ENCODE measurements at regions not wholly inside any gene's neighbourhood (a gene's known extent, or its start where the extent isn't known, plus 50 kb on each side); places are given as distances from the start of the nearest gene placed in this dataset.

GRCh38 chr9:79829566-79830302 is 258.0 kb downstream of the TLE4 start:
- Histone ChIP-seq H3K36me3 (no peaks in the 10 kb centered on the region), H3K27me3 (no peaks in the 10 kb centered on the region), H3K4me1 (no peaks in the 10 kb centered on the region), H3K27ac (no peak overlapping the region), H3K4me3 (no peak overlapping the region), H3K9me3 (peaks cover 0 to 12% (median 0%) of the 10 kb centered on the region in 3 donors)
- TF ChIP-seq POLR2AphosphoS5 (IDR thresholded peaks at IDR 0.05) (no peak), EP300 (IDR thresholded peaks at IDR 0.05) (no peak), CTCF (IDR thresholded peaks at IDR 0.05) (no peak), POLR2A (IDR thresholded peaks at IDR 0.05) (no peak)
- no peak for ATAC-seq
- 90 to 96% methylated on average over 7 of the region's 7 CpGs for whole genome bisulfite sequencing, 2 donors (ENCODE audit: low coverage in 1 of 2)

DNA sequence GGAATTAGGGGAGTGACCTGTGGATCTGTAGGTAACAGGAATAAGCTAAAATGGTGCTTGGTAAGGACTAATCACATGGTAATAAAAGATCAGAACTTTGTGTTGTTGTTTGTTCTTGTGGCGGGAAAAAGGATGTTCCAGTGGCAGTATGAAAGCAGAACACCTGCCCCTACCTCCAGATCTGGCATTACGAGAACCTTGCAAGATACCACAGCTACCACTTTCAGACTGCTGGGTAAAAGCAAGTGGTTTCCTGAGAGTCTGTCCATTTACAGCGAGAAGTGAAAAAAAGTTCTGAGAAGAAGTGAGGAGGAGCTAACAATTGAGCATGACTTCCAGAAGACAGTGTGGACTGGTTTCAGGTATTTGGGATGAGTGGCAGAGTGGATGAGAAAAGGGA is 252.5 kb downstream of the TLE4 start:
- ATAC-seq = no peak

DNA sequence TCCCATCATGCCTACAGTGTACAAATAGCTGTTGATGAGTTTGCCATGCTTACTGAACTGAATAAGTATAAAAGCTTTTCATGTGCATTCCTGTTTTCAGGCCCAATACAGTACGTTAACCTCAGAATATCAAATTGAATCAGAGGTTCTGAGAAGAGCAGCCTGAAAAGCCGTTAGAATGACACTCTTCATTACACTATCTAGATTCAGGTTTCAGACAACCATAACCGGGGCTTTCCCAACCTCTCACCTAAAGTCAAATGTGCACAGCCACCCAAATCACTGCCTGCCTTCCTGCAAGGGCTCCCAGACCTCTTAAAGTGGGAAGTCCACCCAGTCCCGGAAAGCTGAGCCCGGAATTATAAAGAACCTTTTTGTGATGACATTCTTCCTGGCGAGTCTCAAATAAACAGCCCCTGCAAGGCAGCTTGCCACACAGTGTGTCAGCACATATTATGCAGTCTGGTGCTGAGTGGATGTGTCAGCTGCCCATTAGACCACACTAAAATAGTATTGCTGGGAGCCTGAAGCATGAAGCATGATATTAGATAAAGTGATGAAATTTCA is 245.8 kb downstream of the TLE4 start:
- WGBS, 2 donors (ENCODE audit: low coverage in 1 of 2) = 61 to 81% methylated on average over 4 of the region's 6 CpGs
- peaks cover 0 to under 1% (median 0%) of the 10 kb centered on the region in 3 donors for H3K4me1 ChIP-seq
- ATAC-seq = peak; percentile 36
- no peak overlapping the region for H3K4me3 ChIP-seq
- no peak overlapping the region for H3K27ac ChIP-seq
- H3K9me3 ChIP-seq = no peaks in the 10 kb centered on the region
- H3K36me3 ChIP-seq = no peaks in the 10 kb centered on the region
- no peaks in the 10 kb centered on the region for H3K27me3 ChIP-seq
- TF ChIP-seq POLR2AphosphoS5 (IDR thresholded peaks at IDR 0.05) (peak; percentile 6), EP300 (IDR thresholded peaks at IDR 0.05) (no peak)

More for the DNA sequence above, 252.5 kb downstream of the TLE4 start:
- Histone ChIP-seq H3K9me3 (no peaks in the 10 kb centered on the region), H3K27ac (no peak overlapping the region), H3K27me3 (no peaks in the 10 kb centered on the region), H3K36me3 (no peaks in the 10 kb centered on the region), H3K4me3 (no peak overlapping the region), H3K4me1 (no peaks in the 10 kb centered on the region)
- 80 to 87% methylated on average over 3 of the region's 3 CpGs for WGBS, 2 donors (ENCODE audit: low coverage in 1 of 2)
- TF ChIP-seq POLR2AphosphoS5 (IDR thresholded peaks at IDR 0.05) (no peak), EP300 (IDR thresholded peaks at IDR 0.05) (no peak), CTCF (IDR thresholded peaks at IDR 0.05) (no peak), POLR2A (IDR thresholded peaks at IDR 0.05) (no peak)

- H3K9me3 ChIP-seq = no peaks in the 10 kb centered on the region
- whole genome bisulfite sequencing, 2 donors (ENCODE audit: low coverage in 1 of 2) = 60 to 89% methylated on average over 1 of the region's 1 CpG
- no peak for TF ChIP-seq CTCF (IDR thresholded peaks at IDR 0.05)
- TF ChIP-seq POLR2AphosphoS5 (IDR thresholded peaks at IDR 0.05) = no peak
- H3K4me1 ChIP-seq = peaks cover 0 to 6% (median 0%) of the 10 kb centered on the region in 3 donors
- no peak overlapping the region for H3K27ac ChIP-seq
- H3K4me3 ChIP-seq = no peak overlapping the region
- no peaks in the 10 kb centered on the region for H3K27me3 ChIP-seq
- no peak for ATAC-seq
- no peaks in the 10 kb centered on the region for H3K36me3 ChIP-seq
Observed at GRCh38 chr9:79813258-79813638, 241.5 kb downstream of the TLE4 start.

DNA sequence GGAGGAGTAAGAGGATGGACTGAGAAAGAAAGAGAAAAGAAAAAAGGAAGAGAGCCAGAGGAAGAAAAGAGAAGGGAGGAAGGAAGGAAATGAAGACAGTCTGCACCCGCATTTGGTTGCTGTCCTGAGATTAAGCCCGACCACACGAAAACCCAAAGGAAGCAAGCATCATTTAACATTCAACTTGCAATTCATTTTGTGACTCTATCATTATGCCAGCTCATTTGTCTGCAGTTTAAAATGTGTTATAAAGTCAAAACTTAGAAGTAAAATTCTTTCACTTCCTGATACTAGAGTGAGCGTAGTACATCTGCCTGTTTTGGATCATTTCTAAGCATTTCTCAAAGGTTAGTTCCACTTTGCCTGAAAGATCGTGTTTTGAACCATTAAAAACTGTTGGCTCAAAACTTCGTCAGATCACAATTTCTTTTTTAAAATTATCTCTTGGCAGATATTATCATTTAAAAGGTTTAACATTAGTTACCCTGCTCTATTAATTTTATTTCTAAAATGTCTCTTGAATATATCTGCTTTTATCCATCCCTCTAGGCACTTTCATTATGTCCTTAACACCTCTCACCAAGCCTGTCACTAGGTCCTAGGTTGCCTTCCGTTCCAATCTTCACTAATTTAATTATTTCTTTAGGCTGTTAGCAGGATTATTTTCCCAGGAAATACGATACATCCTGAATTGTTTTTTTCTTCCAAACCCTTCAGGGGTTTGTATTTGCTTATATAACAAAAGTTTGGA is 240.9 kb downstream of the TLE4 start:
- ATAC-seq = no peak
- Histone ChIP-seq H3K27me3 (no peaks in the 10 kb centered on the region), H3K27ac (no peak overlapping the region), H3K4me1 (peaks cover 0 to 6% (median 0%) of the 10 kb centered on the region in 3 donors), H3K36me3 (no peaks in the 10 kb centered on the region), H3K9me3 (no peaks in the 10 kb centered on the region), H3K4me3 (peak overlapping the region in 1 of 2 donors; percentile 3)
- TF ChIP-seq CTCF (IDR thresholded peaks at IDR 0.05) (no peak), EP300 (IDR thresholded peaks at IDR 0.05) (no peak), POLR2AphosphoS5 (IDR thresholded peaks at IDR 0.05) (no peak), POLR2A (IDR thresholded peaks at IDR 0.05) (no peak)
- 45 to 66% methylated on average over 8 of the region's 8 CpGs for WGBS, 2 donors (ENCODE audit: low coverage in 1 of 2)
